Fibroblast of mammary gland (primary cell): ENCODE measurements at regions not wholly inside any gene's neighbourhood (a gene's known extent, or its start where the extent isn't known, plus 50 kb on each side); places are given as distances from the start of the nearest gene placed in this dataset.

ENCODE experiments used
- DNase-seq: peaks from one replicate; pipeline ENCODE4 v3.0.0-alpha.2; 2010; ENCODE audit warnings: low read depth
- H3K4me3 ChIP-seq: 2 replicates; pipeline ENCODE4 v1.5.1; 2011; ENCODE audit warnings: low read depth, mild to moderate bottlenecking, low read length, moderate library complexity; ENCODE audit not compliant: control insufficient read depth
- CTCF ChIP-seq: conservative IDR thresholded peaks from 2 replicates; pipeline ENCODE4 v1.5.1; 2011; ENCODE audit warnings: low read depth, low read length, inconsistent platforms; ENCODE audit not compliant: control insufficient read depth, insufficient read depth

- no peak for DNase-seq
- TF ChIP-seq CTCF: no peak
- no peak overlapping the region for H3K4me3 ChIP-seq
These were observed 51.9 kb upstream of the IGSF9B start for GRCh38 chr11:134008634-134009071.

GRCh38 chr11:134013518-134013917, 55.4 kb upstream of the JAM3 start:
- no peak overlapping the region for H3K4me3 ChIP-seq
- no peak for DNase-seq
- no peak for TF ChIP-seq CTCF

- H3K4me3 ChIP-seq: no peak overlapping the region
- no peak for DNase-seq
- peak; percentile 28 for TF ChIP-seq CTCF
These were observed 54.4 kb upstream of the JAM3 start for GRCh38 chr11:134014511-134014910.

- TF ChIP-seq CTCF: no peak
- H3K4me3 ChIP-seq: no peak overlapping the region
- DNase-seq: no peak
These were observed 53.3 kb upstream of the JAM3 start for GRCh38 chr11:134015556-134015955.

- no peak overlapping the region for H3K4me3 ChIP-seq
- no peak for DNase-seq
- TF ChIP-seq CTCF: no peak
These were observed 51.1 kb upstream of the JAM3 start for GRCh38 chr11:134017511-134018430.
